Testis (tissue), 2 donors: ENCODE measurements at regions not wholly inside any gene's neighbourhood (a gene's known extent, or its start where the extent isn't known, plus 50 kb on each side); places are given as distances from the start of the nearest gene placed in this dataset.

Experiments used
- CTCF ChIP-seq, 3 experiments: fragments of 450-650 bp in 2 of 3; fragments of 200-600 bp in 1 of 3; sonication (generic) in 1 of 3; IDR thresholded peaks; one replicate each; pipeline ENCODE4 v1.5.1; 2016 to 2019; ENCODE audit warnings: antibody characterized with exemption in 3 of 3, mild to moderate bottlenecking in 2 of 3, moderate library complexity in 1 of 3
- POLR2A ChIP-seq: fragments of 450-650 bp; IDR thresholded peaks from one replicate; pipeline ENCODE4 v1.6.1; 2017; ENCODE audit warnings: antibody characterized with exemption, mild to moderate bottlenecking, moderate library complexity

GRCh38 chr1:118254491-118255425 is 69.7 kb upstream of the SPAG17 start:
- TF ChIP-seq POLR2A (no peak), CTCF (IDR thresholded peaks at IDR 0.05) (no peak)
